ENCODE measurements at regions not wholly inside any gene's neighbourhood (a gene's known extent, or its start where the extent isn't known, plus 50 kb on each side); places are given as distances from the start of the nearest gene placed in this dataset.

DNA sequence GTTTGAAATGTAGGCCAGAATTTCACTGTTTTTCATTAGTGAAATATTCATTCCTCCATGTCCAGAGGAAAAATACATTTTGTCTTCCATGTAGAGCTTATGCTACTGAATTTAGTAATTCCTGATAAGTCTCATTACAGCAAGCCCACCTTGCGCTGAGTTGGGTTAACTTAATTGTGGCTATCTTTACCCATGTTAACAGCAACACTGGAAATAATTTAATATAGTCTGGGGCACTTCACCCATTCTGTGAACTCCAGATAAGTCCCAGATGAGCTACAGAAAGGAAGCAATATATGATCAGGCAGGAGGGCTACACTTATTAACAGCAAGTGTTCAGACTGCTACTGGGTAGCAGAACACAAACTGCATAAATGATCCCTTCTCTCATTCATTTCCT, 270.1 kb upstream of the CNTN4 start:
- DNase-seq, result no peak

DNA sequence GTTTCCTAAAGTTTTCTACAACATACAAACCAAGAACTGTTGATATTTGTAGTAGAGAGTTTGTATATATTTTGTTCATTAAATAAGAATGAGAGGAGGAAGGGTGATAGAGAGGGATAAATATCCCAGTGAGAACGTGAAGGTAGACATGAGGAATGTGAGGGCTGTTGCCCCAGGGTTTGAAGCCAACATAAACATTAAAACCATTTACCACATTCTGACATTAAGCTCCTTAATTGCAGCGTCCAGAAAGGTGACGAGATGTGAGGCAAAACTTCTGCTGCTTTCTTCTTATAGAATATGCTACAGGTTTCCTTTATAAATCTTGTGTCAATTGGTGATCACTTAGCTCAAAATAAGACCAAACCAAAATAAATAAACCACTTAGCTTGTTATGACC, 267.8 kb upstream of the CNTN4 start:
- DNase-seq, result no peak

DNA sequence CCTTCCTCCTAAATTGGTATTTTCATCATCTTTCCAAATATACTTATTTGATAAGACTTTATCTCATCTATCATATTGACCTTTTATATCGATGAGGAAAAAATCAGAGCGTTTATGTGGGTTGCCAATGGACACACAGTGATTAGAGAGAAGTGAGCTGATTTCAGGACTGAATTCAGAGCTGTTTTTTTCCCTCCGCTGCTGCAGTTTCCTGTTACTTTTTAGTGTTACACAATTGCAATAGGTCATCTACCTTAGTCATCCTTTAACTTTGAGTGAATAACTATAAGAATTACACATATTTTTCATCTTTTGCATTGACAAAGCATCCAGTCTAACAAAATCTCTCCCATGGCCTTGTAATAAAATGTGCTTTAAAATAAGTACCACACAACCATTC, 266.3 kb upstream of the CNTN4 start:
- no peak for DNase-seq

DNA sequence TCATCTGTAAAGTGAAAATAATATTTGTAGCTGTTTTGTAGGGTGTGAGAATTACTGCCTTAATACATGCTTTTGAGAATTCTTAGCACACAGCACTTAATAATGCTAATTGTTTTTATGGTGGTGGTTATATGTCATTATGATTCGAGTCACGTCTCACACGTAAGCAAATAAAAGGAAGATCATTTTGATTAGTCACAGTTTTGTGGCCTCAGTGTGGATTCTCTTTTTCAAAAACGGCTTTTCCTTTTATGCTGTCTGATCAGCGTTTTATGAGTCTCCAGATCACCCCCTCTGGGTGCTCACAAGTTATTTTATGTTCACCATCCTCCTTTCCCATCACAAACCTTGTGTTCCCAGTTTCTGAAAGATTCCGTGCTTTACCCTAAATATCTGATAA, 255.6 kb upstream of the CNTN4 start:
- peak; percentile 1 for DNase-seq

DNA sequence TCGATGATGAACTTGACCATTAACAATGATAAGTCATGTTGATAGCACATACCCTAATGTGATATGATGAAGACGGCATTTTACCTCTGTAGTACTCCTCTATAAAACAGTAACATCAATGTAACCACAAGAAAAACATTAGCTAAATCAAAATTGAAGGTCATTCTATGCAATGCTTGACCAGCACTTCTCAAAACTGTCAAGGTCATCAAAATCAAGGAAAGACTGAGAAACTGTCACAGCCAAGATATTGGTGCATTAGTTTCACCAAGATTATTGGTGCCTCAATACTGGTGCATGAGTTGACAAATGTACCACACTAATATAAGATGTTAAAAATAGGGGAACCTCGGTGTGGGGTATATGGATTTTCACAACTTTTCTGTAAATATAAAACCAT, 251.1 kb upstream of the CNTN4 start:
- DNase-seq, result no peak

DNA sequence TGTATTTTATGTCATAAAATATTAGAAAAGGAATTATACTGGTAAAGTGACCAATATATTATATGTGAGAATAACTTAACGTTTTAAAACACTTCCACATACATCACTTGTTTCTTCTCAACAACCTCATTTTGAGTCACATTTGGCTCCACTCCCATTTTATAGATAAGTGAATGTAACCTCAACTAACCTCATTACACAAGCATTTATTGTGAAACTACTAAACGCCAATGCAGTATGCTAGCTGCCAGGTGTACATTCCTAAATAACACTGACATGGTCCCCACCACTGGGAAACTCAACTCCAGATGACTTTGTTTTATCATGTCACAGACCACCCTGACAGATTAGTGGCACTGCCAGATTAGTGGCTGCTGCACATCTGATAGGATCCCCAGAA, 249.7 kb upstream of the CNTN4 start:
- peak; percentile 0 for DNase-seq

DNA sequence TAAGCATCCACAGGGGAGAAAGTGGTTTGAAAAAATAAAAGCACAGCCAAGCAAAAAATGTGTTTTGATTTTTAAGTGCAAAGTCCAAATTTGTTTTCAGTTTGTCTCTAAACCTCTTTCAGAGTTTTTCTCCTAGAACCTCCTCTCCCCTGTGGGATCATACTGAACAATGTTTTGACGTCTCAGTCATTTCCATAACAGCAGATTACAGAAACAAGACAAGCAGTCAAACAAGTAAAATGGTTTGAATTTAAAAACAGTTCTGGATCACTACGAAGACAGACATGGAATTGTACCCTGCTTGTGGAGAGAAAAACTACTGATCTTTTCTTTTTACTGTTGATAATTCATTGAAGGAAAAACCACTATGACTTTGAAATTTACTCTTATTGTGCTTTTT, 245.7 kb upstream of the CNTN4 start:
- DNase-seq, result no peak

DNA sequence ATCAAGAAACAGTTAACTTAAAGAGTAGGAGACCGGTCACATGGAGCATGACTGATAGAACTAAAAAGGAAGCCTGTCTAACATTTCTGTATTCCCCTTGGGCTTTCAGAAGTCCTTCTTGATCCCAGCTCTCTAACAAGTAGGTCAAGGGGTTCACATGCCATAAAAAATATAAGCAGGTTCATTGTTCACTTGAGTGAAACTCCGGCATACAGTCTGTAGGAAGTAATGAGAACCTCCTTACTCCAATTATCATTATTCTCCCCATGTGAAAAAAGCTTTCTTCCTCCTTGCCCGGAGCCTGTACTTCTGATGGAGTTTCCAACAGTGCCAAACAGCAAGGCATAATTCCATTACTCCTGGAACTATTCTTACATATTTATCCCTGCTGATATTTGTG, 242.8 kb upstream of the CNTN4 start:
- no peak for DNase-seq

DNA sequence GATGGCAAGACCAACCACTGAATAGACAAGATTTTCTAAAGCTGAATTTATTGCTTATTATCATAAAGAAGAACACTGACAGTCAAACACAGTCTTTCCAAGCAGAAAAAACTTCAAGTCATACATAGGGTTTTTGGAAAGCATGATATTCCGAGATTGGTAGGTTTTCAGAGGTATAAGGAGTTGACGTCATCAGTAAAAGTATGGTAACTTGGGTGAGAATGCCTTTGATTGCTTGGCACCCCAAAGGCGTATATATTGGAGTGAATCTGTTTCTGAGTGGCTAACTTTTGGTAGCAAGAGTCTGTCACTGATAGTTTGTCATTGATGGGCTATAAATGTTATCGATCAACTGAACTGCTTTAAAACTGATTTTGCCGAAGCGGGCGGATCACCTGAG, 227.9 kb upstream of the CNTN4 start:
- no peak for DNase-seq

DNA sequence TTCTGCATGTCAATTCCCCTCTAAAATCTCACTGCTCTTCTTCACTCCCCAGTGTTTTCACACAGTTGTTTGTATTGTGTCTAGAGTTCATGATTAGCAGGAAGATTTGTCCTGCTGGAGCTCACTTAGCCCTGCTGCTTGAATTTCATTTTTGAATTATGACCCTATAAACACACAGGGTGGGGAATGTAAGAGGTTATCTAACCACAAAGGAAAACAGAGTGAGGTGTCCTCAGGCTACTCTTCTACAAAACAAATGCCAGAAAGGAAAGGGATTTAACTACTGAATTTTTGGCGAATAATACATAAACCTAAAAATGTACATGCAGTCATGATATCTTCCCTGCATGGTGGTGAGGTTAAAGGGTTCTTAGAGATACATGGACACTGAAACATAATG, 215.1 kb upstream of the CNTN4 start:
- DNase-seq, result no peak

DNA sequence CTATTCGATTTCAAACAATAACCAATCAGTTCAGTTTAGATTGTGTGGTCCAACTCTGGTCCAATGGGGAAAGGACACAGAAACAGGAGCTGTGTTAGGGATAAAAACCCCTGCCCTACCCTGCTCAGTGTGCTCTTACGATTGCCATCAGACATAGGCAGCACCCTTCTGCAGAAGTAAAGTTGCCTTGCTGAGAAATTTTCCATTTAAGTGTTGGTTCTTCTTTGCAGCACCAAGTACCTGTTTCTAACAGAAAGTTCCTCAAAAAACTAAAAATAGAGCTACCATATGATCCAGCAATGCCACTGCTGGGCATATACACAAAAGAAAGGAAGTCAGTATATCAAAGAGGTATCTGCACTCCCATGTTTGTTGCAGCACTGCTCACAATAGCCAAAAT, 206.2 kb upstream of the CNTN4 start:
- no peak for DNase-seq

DNA sequence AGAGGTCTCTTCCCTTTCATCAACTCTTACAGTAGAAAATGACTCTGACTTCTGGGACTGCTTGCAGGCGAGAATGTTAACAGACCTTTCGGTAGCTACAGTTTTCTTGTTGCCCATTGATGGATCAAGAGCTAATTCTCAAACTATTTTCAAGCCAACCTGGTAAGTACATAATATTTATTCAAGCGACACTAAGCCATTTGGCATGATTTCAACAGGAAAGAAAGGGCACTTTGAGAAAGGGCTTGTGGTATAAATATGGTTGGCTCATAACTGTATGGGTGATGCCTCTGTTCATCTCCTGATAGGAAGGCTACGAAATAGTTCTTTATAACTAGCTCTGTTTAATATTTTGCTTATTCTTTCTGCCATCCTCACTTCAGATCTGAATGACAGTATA, 196.2 kb upstream of the CNTN4 start:
- DNase-seq, result no peak

DNA sequence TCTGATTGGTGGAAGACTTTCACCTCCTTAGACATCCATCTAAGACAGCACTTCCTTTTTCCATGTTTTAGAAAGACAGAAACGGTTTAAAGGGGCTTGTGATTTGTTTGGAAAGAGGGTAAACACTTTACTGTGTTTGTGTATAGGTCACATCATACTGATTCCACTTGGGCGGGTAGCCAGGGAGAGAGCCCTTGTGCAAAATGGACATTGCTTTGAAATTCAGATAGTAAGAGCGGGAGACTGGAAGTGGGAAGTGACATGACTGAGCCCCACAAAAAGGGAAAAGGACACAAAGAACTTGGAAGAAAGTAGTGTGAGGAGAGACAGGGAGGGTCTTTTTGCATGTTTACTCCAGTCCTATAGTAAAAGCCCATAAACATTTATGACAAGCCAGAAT, 195.6 kb upstream of the CNTN4 start:
- DNase-seq, result no peak

DNA sequence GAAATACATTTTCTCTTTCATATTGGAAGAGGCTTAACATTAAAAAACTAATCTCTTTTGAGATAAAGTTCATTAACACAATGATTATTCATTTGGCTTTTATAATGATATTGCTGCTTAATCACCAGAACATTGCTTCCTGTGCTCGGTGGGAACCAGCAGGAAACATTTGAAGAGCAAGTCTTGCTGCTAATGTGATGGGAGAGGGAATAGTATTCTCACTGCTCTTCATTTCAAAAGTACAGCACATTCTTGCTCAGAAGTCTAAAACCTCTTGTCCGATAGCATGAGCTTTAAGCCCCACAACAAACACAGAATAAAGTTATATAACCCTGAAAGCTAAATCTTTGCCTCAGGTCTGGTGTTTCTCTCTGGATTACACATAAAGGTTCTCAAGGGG, 190.8 kb upstream of the CNTN4 start:
- no peak for DNase-seq

DNA sequence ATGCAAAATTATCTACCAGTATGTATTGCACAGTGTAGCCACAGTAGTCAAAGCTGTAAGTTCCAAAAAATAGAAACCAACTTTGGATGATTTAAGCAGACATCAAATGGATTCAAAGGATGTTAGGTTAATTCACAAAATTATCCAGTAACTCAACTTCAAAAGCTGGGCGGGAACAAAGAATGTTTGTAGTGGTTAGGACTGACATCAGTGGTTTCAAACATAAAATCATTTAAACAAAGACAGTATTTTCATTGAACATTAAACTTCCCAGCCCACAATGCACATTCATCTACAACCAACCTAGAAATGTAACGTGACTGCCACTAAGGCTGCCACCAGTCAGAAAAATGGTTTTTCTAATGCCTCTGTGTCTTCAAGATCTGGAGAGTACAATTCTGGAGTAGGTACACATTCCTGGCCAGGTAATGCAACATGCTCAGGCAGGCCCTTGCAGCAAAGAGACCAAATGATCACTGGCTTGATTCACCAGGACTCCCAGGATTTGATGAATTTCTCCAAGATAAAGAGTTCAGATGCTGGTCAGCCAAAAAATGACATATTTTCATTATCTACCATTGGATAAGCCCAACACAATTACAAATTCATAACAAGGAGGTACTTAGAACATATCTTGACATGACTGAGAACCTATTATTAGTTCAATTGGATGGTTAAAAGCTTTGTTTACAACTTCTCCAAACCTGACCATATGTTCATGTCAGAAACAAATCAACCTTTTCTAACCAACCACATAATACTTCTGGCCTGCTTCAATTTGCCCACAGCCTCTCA, 189.8 kb upstream of the CNTN4 start:
- DNase-seq, result no peak

DNA sequence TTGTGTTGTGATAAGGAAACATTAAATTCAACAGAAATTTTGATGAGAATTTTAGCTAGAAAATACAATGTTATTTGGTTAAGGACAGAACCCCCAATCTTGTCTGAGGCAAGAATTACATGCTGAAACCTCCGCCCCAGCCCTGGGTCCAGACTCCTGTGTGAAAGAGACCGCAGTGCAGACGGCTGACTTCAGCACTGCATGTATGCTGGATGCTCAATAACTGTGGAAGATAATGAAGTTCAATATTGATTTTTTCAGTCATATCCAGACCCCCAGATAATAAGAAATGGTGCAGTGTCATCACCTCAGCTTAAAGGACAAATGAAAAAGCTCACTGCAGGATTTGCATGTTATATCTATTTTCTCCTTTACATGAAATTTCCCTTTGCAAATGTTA, 188.3 kb upstream of the CNTN4 start:
- DNase-seq, result no peak

DNA sequence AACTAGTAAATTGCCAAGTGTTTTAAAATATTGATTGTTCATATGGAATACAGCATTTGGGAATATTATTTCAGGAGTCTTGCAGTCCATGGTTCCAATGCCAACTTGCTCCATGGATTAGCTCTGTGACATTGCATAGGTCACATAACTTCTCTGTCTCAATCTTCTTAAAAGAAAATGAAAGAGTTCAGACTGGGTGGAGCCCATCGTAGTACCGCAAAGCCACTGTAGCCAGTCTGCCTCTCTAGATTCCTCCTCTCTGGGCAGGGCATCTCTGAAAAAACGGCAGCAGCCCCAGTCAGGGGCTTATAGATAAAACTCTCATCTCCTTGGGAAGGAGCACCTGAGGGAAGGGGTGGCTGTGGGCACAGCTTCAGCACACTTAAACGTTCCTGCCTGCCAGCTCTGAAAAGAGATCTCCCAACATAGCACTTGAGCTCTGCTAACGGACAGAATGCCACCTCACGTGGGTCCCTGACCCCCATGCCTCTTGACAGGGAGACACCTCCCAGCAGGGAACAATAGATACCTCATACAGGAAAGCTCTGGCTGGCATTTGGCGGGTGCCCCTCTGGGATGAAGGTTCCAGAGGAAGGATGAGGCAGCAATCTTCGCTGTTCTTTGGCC, 168.8 kb upstream of the CNTN4 start:
- DNase-seq, result no peak

DNA sequence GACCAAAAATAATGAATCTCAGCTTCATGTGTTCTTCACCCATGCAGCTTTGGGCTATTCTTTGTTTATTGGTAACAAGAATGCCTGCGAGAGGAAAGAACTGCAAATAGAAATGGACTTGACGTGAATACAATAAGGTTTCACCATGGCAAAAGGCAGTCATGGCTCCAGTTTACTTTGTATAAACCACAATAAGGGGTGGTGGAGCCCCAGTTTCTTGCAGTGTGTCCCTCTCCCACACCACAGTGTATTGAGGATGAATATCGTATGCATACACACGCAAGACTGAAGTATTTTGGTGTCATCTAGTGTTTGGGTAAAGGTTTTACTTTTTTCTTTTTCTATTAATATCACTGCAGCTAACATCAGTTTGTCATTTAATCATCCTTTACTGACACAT, 159.7 kb upstream of the CNTN4 start:
- no peak for DNase-seq

DNA sequence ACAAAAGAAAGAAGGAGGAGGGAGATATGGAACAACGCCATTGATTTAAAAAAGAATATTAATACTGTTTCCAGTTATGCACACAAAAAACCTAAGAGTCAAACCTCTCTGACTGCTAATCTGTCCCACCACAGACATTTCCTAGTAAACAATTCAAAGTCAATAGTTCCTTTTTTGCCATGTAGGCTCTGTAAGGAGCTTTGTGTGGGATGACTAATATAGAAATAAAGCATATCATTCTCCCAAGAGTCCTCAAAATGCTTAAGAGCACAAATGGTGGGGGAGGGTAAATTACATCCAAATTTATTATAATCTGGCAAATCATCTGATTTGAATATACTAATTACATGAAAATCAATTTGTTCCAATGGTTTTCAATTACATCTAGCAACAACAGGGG, 155.9 kb upstream of the CNTN4 start:
- DNase-seq, result peak; percentile 79

DNA sequence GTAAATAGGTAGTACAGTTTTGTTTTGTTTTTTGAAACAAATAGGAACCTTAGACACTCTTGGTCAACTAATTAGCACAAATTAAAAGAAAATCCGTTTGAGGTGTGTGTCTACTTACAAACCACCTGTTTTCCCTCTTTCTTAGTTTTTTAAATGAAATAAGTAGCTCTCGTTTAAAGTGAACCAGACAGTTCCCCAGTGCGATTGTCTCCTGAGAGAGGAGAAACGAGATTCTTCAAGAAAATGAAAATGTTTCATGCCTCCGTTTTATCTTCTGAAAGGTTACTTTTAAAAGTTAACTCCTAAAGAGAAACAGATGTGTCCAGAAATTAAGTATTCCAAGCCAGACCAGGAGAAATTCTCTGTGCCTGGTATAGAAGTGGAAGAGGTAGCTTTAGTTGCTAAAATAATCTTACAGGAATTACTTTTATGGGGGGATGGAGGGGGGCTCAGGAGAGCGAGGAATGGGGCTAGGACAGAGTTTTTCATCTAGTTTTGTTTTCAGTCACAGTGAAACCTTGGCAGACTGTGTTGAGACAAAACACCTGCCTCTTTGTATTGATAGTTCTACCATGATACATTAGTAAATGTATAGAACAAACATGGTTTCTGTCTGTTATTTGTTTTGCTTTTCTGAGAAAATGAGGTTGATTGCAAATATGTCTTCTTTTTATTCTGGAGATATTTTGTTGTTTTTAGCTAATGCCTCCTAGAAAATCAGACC, 155.1 kb upstream of the CNTN4 start:
- DNase-seq, result no peak

DNA sequence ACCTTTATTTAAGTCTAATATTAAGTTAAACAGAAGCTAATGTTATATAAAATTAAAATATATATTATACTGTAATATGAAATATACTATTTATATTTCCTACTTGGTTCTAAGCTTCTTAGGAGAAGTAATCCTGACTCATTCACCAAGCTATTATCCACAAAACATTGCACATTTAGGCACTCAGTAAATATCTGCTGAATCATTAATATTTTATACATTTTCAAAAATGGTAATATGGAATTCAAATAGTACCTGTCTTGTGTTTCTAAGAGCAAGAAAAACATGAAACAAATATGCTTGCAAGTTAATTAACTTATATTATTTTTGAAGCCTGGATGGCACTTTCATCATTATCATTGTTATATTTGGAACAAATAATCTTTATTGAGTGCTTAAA, 153.0 kb upstream of the CNTN4 start:
- no peak for DNase-seq

DNA sequence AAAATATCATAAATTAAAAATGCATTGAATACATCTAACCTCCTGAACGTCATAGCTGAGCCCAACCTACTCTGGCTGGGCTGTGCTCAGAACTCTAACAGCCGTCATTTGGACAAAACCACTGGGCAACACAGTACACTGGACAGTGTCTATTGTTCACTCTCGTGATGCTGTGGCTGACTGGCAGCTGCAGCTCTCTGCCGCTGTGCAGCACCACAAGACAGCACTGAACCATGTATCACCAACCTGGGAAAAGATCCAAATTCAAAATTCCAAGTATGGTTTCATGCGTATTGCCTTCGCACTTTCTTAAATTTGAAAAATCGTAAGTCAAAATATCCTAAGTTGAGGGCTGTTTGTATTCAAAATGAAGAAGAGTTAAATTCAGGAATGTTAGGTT, 145.1 kb upstream of the CNTN4 start:
- no peak for DNase-seq

DNA sequence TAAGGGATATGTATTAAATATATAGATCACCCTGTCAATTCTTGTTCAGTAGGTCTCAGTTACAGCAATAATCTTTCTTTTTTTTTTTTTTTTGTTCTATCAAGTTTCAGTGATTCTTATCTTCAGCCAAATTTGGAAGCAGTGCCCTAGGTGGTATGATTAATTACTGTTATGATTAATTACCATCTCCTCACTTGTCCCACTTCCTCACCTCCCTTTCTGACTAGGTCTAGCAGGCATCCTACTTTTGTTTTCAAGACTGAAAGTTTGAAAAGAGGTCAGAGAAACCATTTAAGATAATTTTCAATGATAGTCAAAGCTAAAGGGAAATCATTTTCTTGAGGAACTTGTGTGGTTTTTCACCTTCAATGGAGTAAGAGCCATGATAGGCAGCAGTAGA, 144.0 kb upstream of the CNTN4 start:
- no peak for DNase-seq

DNA sequence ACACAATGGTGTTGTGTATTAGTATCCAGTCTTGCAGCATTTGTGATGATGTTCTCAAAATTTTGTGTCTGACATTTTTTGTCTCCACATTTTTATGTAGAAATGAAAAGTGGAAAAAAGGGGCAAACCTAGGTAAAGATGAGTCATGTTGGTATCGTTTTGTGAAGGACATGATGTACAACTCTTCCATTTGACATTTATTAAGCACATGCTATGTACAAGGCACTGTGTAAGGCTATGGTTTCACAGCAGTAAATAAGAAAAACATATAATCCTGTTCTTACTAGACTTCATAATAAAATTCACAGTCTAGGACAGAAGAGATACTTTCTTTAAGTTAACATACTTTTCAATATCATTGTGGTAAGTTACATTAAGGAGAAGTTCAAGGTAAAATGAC, 143.5 kb upstream of the CNTN4 start:
- no peak for DNase-seq

All from fibroblast of skin of back (primary cell).